ENCODE measurements at regions not wholly inside any gene's neighbourhood (a gene's known extent, or its start where the extent isn't known, plus 50 kb on each side); places are given as distances from the start of the nearest gene placed in this dataset.

GRCh38 chr17:77679589-77679988 is 278.9 kb upstream of the TNRC6C start:
- DNase-seq (ENCODE audit: extremely low spot score): no peak
- ChIA-PET POLR2A (no interaction called here), CTCF (no interaction called here)
- TF ChIP-seq, protein P1, sequence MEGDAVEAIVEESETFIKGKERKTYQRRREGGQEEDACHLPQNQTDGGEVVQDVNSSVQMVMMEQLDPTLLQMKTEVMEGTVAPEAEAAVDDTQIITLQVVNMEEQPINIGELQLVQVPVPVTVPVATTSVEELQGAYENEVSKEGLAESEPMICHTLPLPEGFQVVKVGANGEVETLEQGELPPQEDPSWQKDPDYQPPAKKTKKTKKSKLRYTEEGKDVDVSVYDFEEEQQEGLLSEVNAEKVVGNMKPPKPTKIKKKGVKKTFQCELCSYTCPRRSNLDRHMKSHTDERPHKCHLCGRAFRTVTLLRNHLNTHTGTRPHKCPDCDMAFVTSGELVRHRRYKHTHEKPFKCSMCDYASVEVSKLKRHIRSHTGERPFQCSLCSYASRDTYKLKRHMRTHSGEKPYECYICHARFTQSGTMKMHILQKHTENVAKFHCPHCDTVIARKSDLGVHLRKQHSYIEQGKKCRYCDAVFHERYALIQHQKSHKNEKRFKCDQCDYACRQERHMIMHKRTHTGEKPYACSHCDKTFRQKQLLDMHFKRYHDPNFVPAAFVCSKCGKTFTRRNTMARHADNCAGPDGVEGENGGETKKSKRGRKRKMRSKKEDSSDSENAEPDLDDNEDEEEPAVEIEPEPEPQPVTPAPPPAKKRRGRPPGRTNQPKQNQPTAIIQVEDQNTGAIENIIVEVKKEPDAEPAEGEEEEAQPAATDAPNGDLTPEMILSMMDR (IDR thresholded peaks at IDR 0.05; ENCODE audit: control extremely low read depth, extremely low read depth, low read depth, missing control alignments): no peak

GRCh38 chr17:77681861-77682260 is 276.6 kb upstream of the TNRC6C start:
- TF ChIP-seq, protein P1 (IDR thresholded peaks at IDR 0.05; ENCODE audit: control extremely low read depth, extremely low read depth, low read depth, missing control alignments): no peak
- ChIA-PET CTCF (no interaction called here), POLR2A (no interaction called here)
- DNase-seq (ENCODE audit: extremely low spot score): no peak

GRCh38 chr17:77684803-77685798 is 273.4 kb upstream of the TNRC6C start:
- TF ChIP-seq, protein P1 (IDR thresholded peaks at IDR 0.05; ENCODE audit: control extremely low read depth, extremely low read depth, low read depth, missing control alignments): no peak
- no peak for DNase-seq (ENCODE audit: extremely low spot score)
- ChIA-PET POLR2A (no interaction called here), CTCF (no interaction called here)

DNA sequence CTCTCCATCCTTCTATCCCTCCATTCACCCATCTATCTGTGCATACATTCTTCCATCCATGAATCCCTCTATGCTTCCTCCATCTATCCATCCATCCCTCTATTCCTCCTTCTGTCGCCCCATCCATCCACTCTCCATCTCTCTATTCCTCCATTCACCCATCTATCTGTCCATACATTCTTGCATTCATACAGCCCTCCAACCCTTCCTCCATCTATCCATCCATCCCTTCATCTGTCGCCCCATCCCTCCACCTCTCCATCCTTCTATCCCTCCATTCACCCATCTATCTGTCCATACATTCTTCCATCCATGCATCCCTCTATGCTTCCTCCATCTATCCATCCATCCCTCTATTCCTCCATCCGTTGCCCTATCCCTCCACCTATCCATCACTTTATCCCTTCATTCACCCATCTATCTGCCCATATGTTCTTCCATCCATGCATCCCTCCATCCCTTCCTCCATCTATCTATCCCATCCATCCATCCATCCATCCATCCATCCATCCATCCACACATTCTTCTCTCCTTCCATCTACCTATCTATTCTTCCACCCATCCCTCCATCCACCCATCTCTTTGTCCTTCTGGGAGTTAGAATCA is 272.5 kb upstream of the TNRC6C start:
- ChIA-PET CTCF (no interaction called here), POLR2A (no interaction called here)
- DNase-seq (ENCODE audit: extremely low spot score): no peak
- TF ChIP-seq, protein P1 (IDR thresholded peaks at IDR 0.05; ENCODE audit: control extremely low read depth, extremely low read depth, low read depth, missing control alignments): no peak

- ChIA-PET CTCF (no interaction called here), POLR2A (no interaction called here)
- TF ChIP-seq, protein P1 (IDR thresholded peaks at IDR 0.05; ENCODE audit: control extremely low read depth, extremely low read depth, low read depth, missing control alignments): no peak
- no peak for DNase-seq (ENCODE audit: extremely low spot score)
Measured at GRCh38 chr17:77686903-77687302, 271.6 kb upstream of the TNRC6C start.

- TF ChIP-seq, protein P1 (IDR thresholded peaks at IDR 0.05; ENCODE audit: control extremely low read depth, extremely low read depth, low read depth, missing control alignments): no peak
- DNase-seq (ENCODE audit: extremely low spot score): no peak
- ChIA-PET CTCF (no interaction called here), POLR2A (no interaction called here)
Measured at GRCh38 chr17:77687417-77687816, 271.1 kb upstream of the TNRC6C start.
